ENCODE measurements at regions not wholly inside any gene's neighbourhood (a gene's known extent, or its start where the extent isn't known, plus 50 kb on each side); places are given as distances from the start of the nearest gene placed in this dataset.
"Not testable (repeated sequence)": the region's sequence is repeated elsewhere in the genome, so short reads cannot be mapped to it uniquely, and the experiment has no call there.

GRCh38 chr15:96165081-96165480 lies 165.4 kb upstream of the NR2F2 start:
- in situ Hi-C loops (cut with MboI) = no loop called here
- H3K9me3 ChIP-seq (ENCODE audit: low read depth) = no peaks in the 10 kb centered on the region
- WGBS, 2 experiments (ENCODE audit: low coverage in 1 of 2, low lambda C conversion rate in 2 of 2, missing lambda C conversion rate in 2 of 2) = 79 to 81% methylated on average over 4 of the region's 4 CpGs

GRCh38 chr15:96165775-96166174 lies 164.7 kb upstream of the NR2F2 start:
- Histone ChIP-seq H3K79me2 (ENCODE audit: insufficient read depth) (no peaks in the 10 kb centered on the region), H3K27ac (no peak overlapping the region)
- in situ Hi-C loops (cut with MboI) = no loop called here

More at GRCh38 chr15:96165081-96165480, 165.4 kb upstream of the NR2F2 start:
- H2AFZ ChIP-seq = no peak overlapping the region
- H3F3A ChIP-seq (ENCODE audit: insufficient read depth) = no peaks in the 10 kb centered on the region
- no peaks in the 10 kb centered on the region for H4K20me1 ChIP-seq (ENCODE audit: insufficient read depth)
- TF ChIP-seq EZH2phosphoT487 (IDR thresholded peaks at IDR 0.05; ENCODE audit: insufficient read depth, low read depth) (no peak), EZH2 (IDR thresholded peaks at IDR 0.05; ENCODE audit: insufficient read depth, poor library complexity, severe bottlenecking) (no peak)
- H3K79me2 ChIP-seq (ENCODE audit: insufficient read depth) = no peaks in the 10 kb centered on the region
- H3K9ac ChIP-seq = no peak overlapping the region
- H3K27ac ChIP-seq = no peak overlapping the region
- no peak overlapping the region for H3K4me2 ChIP-seq (ENCODE audit: unreplicated experiment)
- DNase-seq = no peak
- H3K36me3 ChIP-seq (ENCODE audit: low read depth) = no peaks in the 10 kb centered on the region
- no peaks in the 10 kb centered on the region for H3K27me3 ChIP-seq (replicated peaks; ENCODE audit: insufficient read depth)
- no peaks in the 10 kb centered on the region; the same call in 1 of the 2 replicates for H3K9me2 ChIP-seq (ENCODE audit: insufficient read depth)
- no peaks in the 10 kb centered on the region for H3K4me1 ChIP-seq (ENCODE audit: insufficient read depth)
- H3K4me3 ChIP-seq = no peak overlapping the region

DNA sequence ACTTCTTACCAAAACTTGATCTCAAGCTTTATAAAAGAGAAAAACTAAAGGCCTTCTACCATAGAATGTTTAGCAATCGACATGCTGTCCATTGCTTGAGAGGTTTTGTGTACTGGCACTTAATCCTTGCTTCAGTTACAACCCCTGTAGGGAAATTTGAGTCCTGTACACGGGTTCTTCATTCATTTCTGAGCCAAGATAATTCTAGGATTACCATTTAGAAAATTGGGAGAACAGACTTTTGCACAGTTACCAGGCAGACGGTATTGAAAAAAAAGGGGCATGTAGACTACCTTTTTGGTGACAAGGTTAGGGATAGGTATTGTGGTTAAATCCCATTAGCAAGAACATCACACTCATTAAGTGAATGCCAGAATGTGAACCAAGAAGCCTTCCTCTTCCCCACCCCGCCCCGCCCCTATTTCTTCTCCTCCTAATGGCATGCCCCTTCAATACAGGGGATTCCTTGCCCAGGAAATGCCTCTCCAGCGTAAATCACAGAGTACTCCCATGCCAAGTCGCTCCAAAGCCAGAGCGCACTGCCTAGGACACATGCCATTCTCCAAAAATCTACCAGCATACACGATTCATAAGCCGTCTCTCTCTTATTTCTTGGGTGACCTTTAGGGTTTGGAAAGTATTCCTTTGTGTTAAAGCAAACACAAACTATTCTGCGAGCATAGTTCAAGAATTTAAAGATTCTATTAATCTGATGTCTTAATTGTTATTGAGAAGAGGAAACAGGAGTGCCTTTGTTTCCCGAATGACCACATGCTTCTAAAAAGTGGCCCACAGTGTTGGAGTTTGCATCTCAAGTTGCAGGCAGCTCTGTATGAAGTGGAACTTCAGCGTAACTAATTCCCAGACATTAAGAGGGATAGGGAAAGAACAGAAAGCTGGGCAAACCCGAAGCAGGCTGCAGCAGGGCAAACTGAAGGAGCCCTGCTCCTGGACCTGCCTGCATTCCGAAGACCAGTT lies 164.0 kb upstream of the NR2F2 start:
- no peak for DNase-seq
- no peaks in the 10 kb centered on the region for H3K9me2 ChIP-seq (ENCODE audit: insufficient read depth)
- no peak overlapping the region for H2AFZ ChIP-seq
- in situ Hi-C loops (cut with MboI) = no loop called here
- no peak overlapping the region for H3K4me3 ChIP-seq
- H3K4me1 ChIP-seq (ENCODE audit: insufficient read depth) = no peaks in the 10 kb centered on the region
- no peak overlapping the region for H3K27ac ChIP-seq
- no peaks in the 10 kb centered on the region for H4K20me1 ChIP-seq (ENCODE audit: insufficient read depth)
- no peaks in the 10 kb centered on the region for H3K36me3 ChIP-seq (ENCODE audit: low read depth)
- H3K4me2 ChIP-seq (ENCODE audit: unreplicated experiment) = no peak overlapping the region
- no peaks in the 10 kb centered on the region for H3F3A ChIP-seq (ENCODE audit: insufficient read depth)
- 73 to 77% methylated on average over 15 of the region's 15 CpGs for WGBS, 2 experiments (ENCODE audit: low coverage in 1 of 2, low lambda C conversion rate in 2 of 2, missing lambda C conversion rate in 2 of 2)
- no peaks in the 10 kb centered on the region for H3K9me3 ChIP-seq (ENCODE audit: low read depth)
- H3K27me3 ChIP-seq (replicated peaks; ENCODE audit: insufficient read depth) = no peaks in the 10 kb centered on the region
- H3K79me2 ChIP-seq (ENCODE audit: insufficient read depth) = no peaks in the 10 kb centered on the region
- TF ChIP-seq EZH2 (IDR thresholded peaks at IDR 0.05; ENCODE audit: insufficient read depth, poor library complexity, severe bottlenecking) (no peak), EZH2phosphoT487 (IDR thresholded peaks at IDR 0.05; ENCODE audit: insufficient read depth, low read depth) (no peak)
- no peak overlapping the region for H3K9ac ChIP-seq

More at GRCh38 chr15:96165775-96166174, 164.7 kb upstream of the NR2F2 start:
- Histone ChIP-seq H3K9me3 (ENCODE audit: low read depth) (no peaks in the 10 kb centered on the region), H3K4me2 (ENCODE audit: unreplicated experiment) (no peak overlapping the region), H2AFZ (no peak overlapping the region), H3K9ac (no peak overlapping the region), H3K36me3 (ENCODE audit: low read depth) (no peaks in the 10 kb centered on the region), H4K20me1 (ENCODE audit: insufficient read depth) (no peaks in the 10 kb centered on the region), H3K9me2 (ENCODE audit: insufficient read depth) (no peaks in the 10 kb centered on the region; the same call in 1 of the 2 replicates), H3F3A (ENCODE audit: insufficient read depth) (no peaks in the 10 kb centered on the region), H3K27me3 (replicated peaks; ENCODE audit: insufficient read depth) (no peaks in the 10 kb centered on the region), H3K4me1 (ENCODE audit: insufficient read depth) (no peaks in the 10 kb centered on the region), H3K4me3 (no peak overlapping the region)
- WGBS, 2 experiments (ENCODE audit: low coverage in 1 of 2, low lambda C conversion rate in 2 of 2, missing lambda C conversion rate in 2 of 2) = 94 to 98% methylated on average over 2 of the region's 2 CpGs
- TF ChIP-seq EZH2phosphoT487 (IDR thresholded peaks at IDR 0.05; ENCODE audit: insufficient read depth, low read depth) (no peak), EZH2 (IDR thresholded peaks at IDR 0.05; ENCODE audit: insufficient read depth, poor library complexity, severe bottlenecking) (no peak)
- DNase-seq = no peak

GRCh38 chr15:96170616-96170978 lies 159.9 kb upstream of the NR2F2 start:
- H3K79me2 ChIP-seq (ENCODE audit: insufficient read depth); DNase-seq; H3K9ac ChIP-seq; H3K9me3 ChIP-seq (ENCODE audit: low read depth); H3K4me3 ChIP-seq; H3F3A ChIP-seq (ENCODE audit: insufficient read depth); H3K36me3 ChIP-seq (ENCODE audit: low read depth); H4K20me1 ChIP-seq (ENCODE audit: insufficient read depth); H3K4me1 ChIP-seq (ENCODE audit: insufficient read depth); H3K27ac ChIP-seq; H3K4me2 ChIP-seq (ENCODE audit: unreplicated experiment); H3K27me3 ChIP-seq (replicated peaks; ENCODE audit: insufficient read depth); H3K9me2 ChIP-seq (ENCODE audit: insufficient read depth); in situ Hi-C loops (cut with MboI); H2AFZ ChIP-seq: not testable (repeated sequence)
- 89 to 94% methylated on average over 2 of the region's 2 CpGs for WGBS, 2 experiments (ENCODE audit: low coverage in 1 of 2, low lambda C conversion rate in 2 of 2, missing lambda C conversion rate in 2 of 2)

All from GM23248 (cell line).